Ramos (cell line): ENCODE measurements at regions not wholly inside any gene's neighbourhood (a gene's known extent, or its start where the extent isn't known, plus 50 kb on each side); places are given as distances from the start of the nearest gene placed in this dataset.
"Not testable (repeated sequence)": the region's sequence is repeated elsewhere in the genome, so short reads cannot be mapped to it uniquely, and the experiment has no call there.

Experiments used
- in situ Hi-C: fragments of 300-500 bp; cut with MboI; formaldehyde crosslinking; loops from one replicate; pipeline ENCODE4 v1.14.3; 2022; ENCODE audit warnings: low sequenced_read_pairs; ENCODE audit not compliant: unreplicated experiment

DNA sequence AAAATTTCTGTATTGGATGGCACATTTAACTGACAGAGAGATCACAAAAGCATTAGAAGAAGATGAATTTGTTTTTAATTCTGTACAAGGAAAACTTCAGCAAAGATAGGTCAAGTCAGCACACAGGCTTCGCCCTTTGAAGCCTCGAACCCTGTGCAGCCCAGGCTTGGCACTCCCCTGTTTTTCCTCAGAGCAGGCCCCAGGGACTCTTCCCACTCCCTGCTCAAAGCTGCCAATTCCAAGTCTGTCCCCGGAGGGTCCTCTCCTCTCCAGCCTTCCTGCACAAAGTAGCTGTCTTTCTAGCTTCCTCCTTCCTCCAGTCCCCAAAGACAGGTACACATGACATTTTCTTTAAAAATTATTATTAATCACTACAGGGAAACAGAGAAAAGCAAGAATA, 466.3 kb downstream of the PPARGC1A start:
- in situ Hi-C loops: no loop called here

- in situ Hi-C loops: no loop called here
Measured at GRCh38 chr4:23422878-23423277, 467.0 kb downstream of the PPARGC1A start.

GRCh38 chr4:23413631-23414030, 476.2 kb downstream of the PPARGC1A start:
- in situ Hi-C loops: no loop called here

- in situ Hi-C loops: no loop called here
Measured at GRCh38 chr4:23412701-23413100, 477.1 kb downstream of the PPARGC1A start.

DNA sequence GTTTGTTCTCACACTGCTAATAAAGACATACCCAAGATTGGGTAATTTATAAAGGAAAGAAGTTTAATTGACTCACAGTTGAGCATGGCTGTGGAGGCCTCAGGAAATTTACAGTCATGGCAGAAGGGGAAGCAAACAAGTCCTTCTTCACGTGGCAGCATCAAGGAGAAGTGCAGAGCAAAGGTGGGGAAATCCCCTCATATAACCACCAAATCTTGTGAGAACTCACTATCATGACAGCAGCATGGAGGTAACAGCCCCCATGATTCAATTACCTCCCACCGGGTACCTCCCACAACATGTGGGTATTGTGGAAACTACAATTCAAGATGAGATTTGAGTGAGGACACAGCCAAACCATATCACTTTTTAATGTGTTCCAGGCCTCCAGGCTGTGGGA, 480.9 kb downstream of the PPARGC1A start:
- in situ Hi-C loops: not testable (repeated sequence)

DNA sequence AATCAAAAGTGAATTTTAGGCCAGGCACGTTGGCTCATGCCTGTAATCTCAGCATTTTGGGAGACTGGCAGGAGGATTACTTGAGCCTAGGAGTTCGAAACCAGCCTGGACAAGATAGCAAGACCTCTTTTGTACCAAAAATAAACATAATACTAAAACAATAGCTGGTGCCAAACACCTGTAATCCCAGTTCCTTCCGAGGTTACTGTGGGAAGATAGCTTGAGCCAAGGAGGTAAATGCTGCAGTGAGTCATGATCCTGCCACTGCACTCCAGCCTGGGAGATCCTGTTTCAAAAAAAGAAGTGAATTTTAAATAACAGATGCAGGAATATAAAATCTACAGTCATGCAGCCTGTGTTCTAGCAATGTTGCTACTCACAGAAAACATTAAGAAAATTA, 488.3 kb downstream of the PPARGC1A start:
- in situ Hi-C loops: no loop called here

DNA sequence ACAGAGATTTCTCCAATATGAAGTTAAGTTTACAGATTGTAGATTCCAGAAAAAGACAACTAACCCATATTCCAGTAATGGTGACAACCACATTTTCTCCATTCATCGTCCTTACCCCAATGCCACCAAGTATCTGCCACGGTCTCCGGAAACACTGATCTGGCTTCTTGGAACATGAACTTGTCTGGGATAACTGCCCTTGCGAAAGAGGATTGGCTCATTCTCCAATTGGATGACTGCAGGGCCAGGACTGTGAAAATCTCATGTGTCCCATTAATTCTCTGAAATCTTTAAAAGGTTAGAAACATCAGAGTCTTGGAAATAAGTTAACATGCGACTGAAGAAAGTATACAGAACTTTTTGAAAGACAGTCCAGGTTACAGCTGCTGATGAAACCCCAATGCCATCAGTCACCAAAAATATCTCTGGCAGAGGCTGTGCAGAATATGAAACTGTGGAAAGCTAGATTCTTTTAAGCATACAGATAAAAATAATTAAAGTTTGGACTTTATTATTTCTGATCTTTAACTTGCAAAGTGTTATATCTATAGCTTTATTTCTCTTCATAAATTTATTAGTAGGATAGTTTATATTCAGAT, 496.9 kb downstream of the PPARGC1A start:
- in situ Hi-C loops: no loop called here

- in situ Hi-C loops: no loop called here
Measured at GRCh38 chr4:23390246-23390645, 499.6 kb downstream of the PPARGC1A start.

GRCh38 chr4:23388699-23389395, 501.0 kb downstream of the PPARGC1A start:
- in situ Hi-C loops: no loop called here

DNA sequence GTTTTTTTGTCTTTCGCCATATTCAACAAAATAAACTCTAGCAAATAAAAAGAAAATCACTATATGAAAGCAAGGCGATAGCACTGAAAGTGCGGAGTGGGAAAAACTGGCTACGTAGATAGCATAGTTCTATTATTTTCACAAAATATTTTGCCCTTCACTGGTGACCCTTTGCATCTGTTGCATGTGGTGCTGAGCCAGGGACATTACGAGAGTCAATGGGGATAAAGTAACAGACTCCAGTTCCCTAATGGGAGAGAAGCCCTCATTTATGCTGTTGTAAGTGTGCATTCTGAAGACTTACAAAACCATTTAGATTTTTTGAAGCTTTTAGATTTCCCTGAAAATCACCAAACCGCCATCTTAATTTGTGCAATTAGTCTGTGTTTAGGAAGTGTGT, 501.6 kb downstream of the PPARGC1A start:
- in situ Hi-C loops: no loop called here

- in situ Hi-C loops: no loop called here
Measured at GRCh38 chr4:23384741-23385140, 505.1 kb downstream of the PPARGC1A start.

DNA sequence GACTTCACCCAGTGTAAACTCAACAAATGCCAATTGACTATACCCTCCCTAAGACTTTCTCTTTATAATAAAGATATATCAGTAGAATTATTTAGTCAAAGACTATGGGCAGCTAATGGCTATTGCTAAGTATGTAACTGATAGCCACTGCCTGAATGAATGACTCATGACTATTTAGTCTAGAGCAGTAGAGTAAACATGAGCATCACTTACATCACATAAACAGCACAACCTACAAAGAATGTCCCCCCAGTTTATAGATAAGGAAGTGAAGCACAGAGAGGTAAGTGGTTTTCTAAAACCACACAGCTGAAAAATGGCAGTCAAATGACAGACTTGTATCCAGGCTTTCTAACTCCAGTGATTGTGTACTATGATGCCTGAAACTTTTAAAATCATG, 507.0 kb downstream of the PPARGC1A start:
- in situ Hi-C loops: no loop called here

GRCh38 chr4:23374259-23374658, 515.6 kb downstream of the PPARGC1A start:
- in situ Hi-C loops: no loop called here

DNA sequence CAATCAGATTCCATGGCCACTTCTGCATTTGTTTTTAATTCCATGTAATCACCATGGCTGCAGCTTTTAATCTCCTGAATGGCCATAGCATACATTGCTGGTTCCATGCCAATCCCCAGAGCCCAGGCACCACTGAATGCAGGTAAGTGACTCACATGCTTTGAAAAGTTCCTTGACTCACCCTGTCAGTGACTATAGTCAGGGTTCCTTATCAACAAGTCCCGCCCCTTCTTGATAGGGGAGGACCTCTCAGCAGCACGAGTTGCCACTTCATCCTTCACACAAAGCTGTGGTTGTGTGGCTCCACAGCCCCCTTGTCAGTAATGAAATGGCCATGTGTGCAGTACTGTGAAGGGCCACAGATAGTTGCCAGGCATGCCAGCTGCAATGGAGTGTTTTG, 516.6 kb downstream of the PPARGC1A start:
- in situ Hi-C loops: no loop called here

GRCh38 chr4:23371533-23371932, 518.3 kb downstream of the PPARGC1A start:
- in situ Hi-C loops: no loop called here

DNA sequence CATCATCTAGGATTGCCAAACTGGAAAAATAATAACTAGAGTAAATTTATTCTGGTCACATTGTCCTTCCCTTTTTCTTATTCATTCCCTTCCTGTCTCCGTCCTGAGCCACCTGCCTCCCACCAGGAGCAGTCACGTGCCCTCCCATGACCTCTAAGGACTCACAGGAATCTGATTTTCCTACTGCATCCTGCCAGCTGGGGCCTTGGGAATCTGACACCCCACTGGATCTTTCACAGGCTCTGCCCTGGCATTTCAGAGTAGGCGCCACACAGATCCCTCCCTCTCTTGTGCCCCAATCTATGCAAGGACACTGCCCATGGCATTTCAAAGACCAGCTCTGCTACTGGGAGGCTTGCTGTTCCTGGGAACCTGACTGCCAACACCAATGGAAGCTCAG, 520.5 kb downstream of the PPARGC1A start:
- in situ Hi-C loops: no loop called here

- in situ Hi-C loops: no loop called here
Measured at GRCh38 chr4:23368081-23368697, 521.7 kb downstream of the PPARGC1A start.

- in situ Hi-C loops: no loop called here
Measured at GRCh38 chr4:23366557-23366906, 523.3 kb downstream of the PPARGC1A start.

DNA sequence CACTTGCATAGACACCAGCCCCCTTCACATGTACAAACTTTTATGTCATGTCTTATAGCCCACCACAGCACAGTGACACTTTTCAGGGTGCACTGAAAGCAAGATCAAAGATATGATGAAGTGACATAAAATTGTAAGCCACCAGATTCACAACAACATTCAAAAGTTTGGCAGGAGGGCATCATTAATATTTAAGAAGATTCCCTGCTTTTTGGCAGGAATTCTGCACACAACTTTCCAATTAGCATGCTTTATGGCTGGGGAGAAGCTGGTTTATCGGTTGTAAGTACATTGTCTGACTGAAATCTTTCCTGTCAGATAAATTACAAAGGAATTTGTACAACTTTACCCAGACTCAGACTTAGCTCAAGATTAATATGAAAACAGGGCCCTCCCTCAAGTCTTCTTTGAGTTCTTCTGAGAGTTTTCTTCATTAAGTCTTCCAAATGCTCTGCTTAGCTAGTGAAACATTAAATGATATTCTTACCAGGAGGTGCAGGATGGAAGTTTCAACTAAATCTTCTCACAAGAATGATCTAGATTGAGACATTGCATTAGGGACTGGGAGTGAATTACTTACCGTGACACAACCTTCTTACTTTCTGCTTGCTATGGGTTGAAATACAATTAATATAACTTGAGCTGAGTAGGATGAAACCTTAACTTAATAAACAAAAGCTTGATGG, 523.8 kb downstream of the PPARGC1A start:
- in situ Hi-C loops: no loop called here

GRCh38 chr4:23365086-23365485, 524.8 kb downstream of the PPARGC1A start:
- in situ Hi-C loops: no loop called here

- in situ Hi-C loops: no loop called here
Measured at GRCh38 chr4:23364167-23364566, 525.7 kb downstream of the PPARGC1A start.
